ENCODE measurements at regions not wholly inside any gene's neighbourhood (a gene's known extent, or its start where the extent isn't known, plus 50 kb on each side); places are given as distances from the start of the nearest gene placed in this dataset.

DNA sequence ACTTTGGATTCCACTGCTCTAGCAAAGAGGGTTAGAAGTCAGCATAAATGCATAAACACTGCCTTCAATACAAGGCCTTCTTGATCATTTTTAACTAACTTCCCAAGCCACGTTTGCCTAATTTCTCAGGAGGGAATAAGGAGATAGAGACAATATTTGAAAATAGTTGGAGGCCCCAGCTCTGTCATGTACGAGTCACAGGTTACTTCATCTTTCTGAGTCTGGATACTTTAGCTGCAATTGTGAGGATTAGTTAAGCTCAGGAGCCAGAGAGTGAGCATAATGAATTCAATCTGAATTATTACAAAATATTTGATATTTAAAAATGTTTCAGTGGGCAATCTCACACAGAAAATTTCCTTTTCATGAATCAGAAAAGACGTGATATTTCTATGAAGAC is 298.9 kb downstream of the SHOX2 start:
- DNase-seq (ENCODE audit: low read depth): no peak

GRCh38 chr3:157805538-157805937 is 300.7 kb downstream of the SHOX2 start:
- DNase-seq (ENCODE audit: low read depth): no peak

GRCh38 chr3:157794771-157795170 is 291.6 kb upstream of the VEPH1 start:
- no peak for DNase-seq (ENCODE audit: low read depth)

- DNase-seq (ENCODE audit: low read depth): no peak
Measured at GRCh38 chr3:157793745-157794144, 290.5 kb upstream of the VEPH1 start.

- DNase-seq (ENCODE audit: low read depth): no peak
Measured at GRCh38 chr3:157789162-157789561, 285.9 kb upstream of the VEPH1 start.

DNA sequence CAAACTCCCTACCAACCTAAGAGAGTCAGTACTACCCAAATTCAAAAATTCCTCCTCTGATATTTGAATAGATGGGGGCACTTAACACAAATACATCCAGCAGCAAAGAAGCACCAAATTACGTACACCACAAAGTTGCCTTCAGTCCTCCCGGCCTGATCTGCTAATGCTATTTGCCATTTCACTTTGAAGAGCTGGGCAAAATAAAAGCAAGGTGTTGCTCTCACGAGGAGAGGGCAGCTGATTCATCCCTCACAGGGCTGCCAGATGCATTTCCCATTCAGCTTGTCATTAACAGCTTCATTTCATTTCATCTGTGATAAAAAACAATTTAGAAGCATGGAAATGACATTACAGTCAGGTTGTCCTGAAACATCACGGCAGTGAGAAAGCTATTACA is 283.4 kb upstream of the VEPH1 start:
- DNase-seq (ENCODE audit: low read depth): no peak

GRCh38 chr3:157786211-157786610 is 283.0 kb upstream of the VEPH1 start:
- peak; percentile 65 for DNase-seq (ENCODE audit: low read depth)

- DNase-seq (ENCODE audit: low read depth): peak; percentile 79
Measured at GRCh38 chr3:157785102-157785826, 282.0 kb upstream of the VEPH1 start.

GRCh38 chr3:157782236-157782635 is 279.0 kb upstream of the VEPH1 start:
- DNase-seq (ENCODE audit: low read depth): no peak

- DNase-seq (ENCODE audit: low read depth): no peak
Measured at GRCh38 chr3:157776861-157777260, 273.6 kb upstream of the VEPH1 start.

GRCh38 chr3:157775446-157775845 is 272.2 kb upstream of the VEPH1 start:
- no peak for DNase-seq (ENCODE audit: low read depth)

DNA sequence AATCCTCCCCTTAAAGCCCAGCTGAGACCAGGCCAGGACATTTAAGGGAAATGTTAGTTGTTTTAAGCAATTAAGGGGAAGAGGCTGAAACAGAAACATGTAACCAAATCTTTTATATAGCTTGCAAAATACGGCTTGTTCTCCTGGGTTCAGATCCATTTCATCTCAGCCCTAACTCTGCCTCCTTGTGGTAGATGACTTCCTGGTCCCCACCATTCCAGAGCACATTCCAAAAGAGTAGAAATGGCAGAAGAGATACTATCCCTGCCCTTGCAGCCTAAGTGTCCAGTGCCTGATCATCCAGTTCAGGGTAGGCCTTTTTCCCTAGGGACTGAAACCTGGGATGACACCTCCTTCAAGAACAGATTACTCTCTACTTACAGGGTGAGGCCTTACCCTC is 266.2 kb upstream of the VEPH1 start:
- DNase-seq (ENCODE audit: low read depth): no peak

DNA sequence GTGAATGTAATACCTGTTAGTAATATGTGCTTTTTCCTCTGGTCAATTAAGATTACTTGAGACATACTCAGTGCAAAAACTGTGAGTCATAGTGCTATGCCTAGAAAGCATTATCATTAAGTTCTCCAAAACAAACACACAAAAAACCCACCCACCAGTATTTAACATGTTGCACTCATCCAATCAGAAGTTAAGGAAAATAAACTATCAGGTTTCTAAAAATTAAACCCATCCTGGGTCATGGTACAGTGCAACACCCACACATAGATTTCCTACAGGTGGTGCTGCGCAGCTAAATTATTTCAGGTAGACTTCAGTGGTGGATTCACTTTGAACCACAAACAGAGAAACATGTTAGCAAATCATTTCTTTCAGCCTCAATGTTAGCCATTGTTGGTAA is 264.4 kb upstream of the VEPH1 start:
- DNase-seq (ENCODE audit: low read depth): no peak

GRCh38 chr3:157763644-157764043 is 260.4 kb upstream of the VEPH1 start:
- no peak for DNase-seq (ENCODE audit: low read depth)

- no peak for DNase-seq (ENCODE audit: low read depth)
Measured at GRCh38 chr3:157759311-157759710, 256.1 kb upstream of the VEPH1 start.

GRCh38 chr3:157755233-157755632 is 252.0 kb upstream of the VEPH1 start:
- DNase-seq (ENCODE audit: low read depth): no peak

DNA sequence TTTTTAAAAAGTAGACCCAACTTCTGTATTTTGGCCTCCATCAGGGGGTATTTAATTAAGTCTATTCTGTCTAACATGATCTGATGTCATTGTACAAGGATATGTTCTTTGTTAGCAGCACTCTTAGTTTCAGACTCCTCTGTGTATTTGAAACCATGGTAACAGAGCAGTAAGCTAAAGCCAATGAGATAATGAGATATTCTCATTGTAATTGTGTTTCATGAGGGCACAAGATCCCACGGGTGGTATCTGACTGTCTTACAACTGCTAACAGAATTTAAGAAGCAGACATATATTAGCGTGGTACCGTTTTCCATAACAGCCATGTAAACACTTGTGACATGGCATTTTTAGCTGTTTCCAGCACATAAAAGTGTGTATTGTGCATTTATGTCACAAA is 251.2 kb upstream of the VEPH1 start:
- DNase-seq (ENCODE audit: low read depth): no peak

DNA sequence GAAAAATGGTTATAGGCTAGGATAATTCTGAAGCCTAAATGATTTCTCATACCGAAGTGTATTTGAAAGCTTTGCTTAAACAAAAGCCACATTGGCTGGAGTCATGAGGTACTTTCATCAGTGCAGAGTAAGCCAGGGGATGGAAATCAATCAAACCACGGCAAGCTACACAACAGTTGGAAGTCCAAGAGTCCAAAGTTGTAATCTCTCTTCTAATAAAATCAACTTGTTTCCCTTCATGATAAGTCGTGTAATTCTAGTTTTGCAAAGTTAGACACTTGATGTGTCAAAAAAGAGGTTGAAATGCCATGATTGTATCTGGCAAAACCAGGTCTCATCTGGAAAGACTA is 250.5 kb upstream of the VEPH1 start:
- DNase-seq (ENCODE audit: low read depth): no peak

DNA sequence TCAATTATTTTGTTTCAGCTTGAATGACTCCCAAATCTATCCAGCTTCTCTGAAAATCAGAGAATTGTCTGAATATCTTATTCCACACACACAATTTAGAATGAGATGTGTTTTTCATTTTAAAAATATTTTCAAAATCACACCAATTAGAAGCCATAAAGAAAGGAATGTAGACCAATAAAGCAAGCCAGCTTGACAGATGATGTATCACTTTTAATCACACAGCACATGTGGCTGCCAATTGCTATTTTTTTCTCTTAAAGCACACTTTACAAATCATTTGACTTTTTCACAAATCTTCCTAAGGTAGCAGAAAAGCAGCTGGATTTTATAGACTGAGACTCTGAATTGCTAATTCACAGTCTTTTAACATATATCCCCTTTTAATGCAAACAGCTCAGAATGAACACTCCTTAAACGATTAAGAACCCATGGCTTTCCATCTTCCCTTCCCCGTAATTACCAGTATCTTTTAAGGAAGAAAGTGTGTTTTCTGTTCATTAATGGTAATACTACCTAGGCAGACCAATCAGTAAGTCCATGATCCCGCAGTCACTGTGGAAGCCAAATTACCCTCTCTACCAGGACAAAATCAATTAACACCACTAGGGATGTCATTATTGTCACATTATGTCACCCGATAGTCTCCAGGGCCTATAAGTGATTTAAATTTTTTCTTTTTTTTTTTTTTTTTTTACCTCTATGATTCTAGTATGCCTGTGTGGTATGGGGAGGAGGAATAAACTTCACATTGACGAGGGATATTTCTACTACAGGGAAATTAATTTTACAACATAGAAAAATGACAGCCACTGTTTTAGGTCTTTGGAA is 250.0 kb upstream of the VEPH1 start:
- DNase-seq (ENCODE audit: low read depth): no peak

DNA sequence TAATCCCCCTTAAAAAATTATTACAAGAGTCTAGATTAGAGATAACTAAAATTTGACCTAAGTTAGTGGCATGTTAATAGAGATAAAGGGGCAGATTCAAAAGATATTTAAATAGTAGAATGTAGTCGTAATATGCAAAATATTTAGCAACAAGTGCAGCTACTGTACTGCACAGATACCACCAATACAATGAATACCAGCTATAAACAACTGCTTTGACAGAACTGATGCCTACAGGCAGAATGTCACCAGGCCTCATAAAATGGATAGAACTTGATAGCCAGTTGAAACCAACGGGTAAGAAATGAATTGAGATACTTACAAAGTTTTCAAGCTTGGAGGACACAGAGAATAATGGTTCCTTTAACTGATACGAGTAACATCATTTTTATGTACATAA is 249.3 kb upstream of the VEPH1 start:
- no peak for DNase-seq (ENCODE audit: low read depth)

- no peak for DNase-seq (ENCODE audit: low read depth)
Measured at GRCh38 chr3:157751386-157751785, 248.2 kb upstream of the VEPH1 start.

GRCh38 chr3:157746391-157746790 is 243.2 kb upstream of the VEPH1 start:
- DNase-seq (ENCODE audit: low read depth): no peak

DNA sequence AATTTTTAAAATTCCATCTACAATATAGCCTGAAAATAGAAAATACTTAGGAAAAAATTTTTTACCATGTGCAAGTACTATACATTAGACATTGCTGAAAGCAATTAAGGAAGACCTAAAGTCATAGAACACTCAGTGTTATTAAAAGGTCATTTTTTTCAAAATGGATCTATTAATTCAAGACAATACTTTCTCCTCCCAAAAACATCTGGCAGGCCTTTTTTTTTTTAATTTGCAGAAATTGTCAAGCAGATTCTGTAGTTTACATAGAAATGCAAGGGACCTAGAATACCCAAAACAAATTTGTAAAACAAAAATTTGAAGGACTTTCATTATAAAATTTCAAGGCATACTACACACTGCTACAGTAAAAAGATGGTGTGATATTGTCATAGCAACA is 238.4 kb upstream of the VEPH1 start:
- no peak for DNase-seq (ENCODE audit: low read depth)

DNA sequence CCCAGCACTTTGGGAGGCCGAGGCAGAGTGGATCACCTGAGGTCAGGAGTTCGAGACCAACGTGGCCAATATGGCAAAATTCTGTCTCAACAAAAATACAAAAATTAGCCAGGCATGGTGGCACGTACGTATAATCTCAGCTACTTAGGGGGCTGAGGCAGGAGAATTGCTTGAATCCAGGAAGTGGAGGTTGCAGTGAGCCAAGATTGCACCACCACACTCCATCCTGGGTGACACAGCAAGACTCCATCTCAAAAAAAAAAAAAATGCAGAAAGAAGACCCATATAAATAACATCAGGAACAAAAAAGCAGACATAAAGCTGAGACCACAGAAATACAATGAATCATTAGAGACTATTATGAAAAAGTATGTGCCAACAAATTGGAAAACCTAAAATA is 235.2 kb upstream of the VEPH1 start:
- no peak for DNase-seq (ENCODE audit: low read depth)
